ENCODE measurements at regions not wholly inside any gene's neighbourhood (a gene's known extent, or its start where the extent isn't known, plus 50 kb on each side); places are given as distances from the start of the nearest gene placed in this dataset.

DNA sequence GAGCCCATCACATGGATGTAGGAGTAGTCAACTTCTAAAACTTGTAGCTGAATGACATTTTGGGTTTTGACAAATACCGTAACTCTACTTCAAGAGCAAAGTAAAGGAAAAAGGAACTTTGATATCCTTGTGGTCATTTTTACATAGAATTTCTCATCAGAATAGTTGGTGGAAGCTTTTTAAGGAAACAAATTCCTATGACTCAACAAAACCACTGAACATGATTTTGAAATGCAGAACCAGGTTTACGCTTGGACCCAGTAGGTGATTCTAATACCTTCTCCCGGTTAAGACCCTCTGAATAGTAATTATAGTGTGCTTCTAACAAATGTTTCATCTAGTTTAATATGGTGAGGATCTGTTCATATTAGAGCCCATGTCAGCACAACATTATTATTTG, 307.8 kb downstream of the GPR37 start:
- Histone ChIP-seq H3K4me3 (no peak overlapping the region), H3K4me1 (ENCODE audit: insufficient read depth) (no peaks in the 10 kb centered on the region), H3K9me2 (ENCODE audit: insufficient read depth) (no peaks in the 10 kb centered on the region), H3K79me2 (replicated peaks; ENCODE audit: insufficient read depth) (no peaks in the 10 kb centered on the region), H4K20me1 (replicated peaks; ENCODE audit: insufficient read depth) (no peaks in the 10 kb centered on the region), H3F3A (replicated peaks; ENCODE audit: low read depth) (no peaks in the 10 kb centered on the region), H3K4me2 (no peak overlapping the region), H3K27ac (ENCODE audit: low read depth) (no peak overlapping the region), H3K36me3 (ENCODE audit: insufficient read depth) (no peaks in the 10 kb centered on the region), H3K27me3 (ENCODE audit: insufficient read depth) (no peaks in the 10 kb centered on the region), H2AFZ (no peak overlapping the region)
- H3K4me3 Mint-ChIP-seq, result no peak overlapping the region
- TF ChIP-seq, protein P1, sequence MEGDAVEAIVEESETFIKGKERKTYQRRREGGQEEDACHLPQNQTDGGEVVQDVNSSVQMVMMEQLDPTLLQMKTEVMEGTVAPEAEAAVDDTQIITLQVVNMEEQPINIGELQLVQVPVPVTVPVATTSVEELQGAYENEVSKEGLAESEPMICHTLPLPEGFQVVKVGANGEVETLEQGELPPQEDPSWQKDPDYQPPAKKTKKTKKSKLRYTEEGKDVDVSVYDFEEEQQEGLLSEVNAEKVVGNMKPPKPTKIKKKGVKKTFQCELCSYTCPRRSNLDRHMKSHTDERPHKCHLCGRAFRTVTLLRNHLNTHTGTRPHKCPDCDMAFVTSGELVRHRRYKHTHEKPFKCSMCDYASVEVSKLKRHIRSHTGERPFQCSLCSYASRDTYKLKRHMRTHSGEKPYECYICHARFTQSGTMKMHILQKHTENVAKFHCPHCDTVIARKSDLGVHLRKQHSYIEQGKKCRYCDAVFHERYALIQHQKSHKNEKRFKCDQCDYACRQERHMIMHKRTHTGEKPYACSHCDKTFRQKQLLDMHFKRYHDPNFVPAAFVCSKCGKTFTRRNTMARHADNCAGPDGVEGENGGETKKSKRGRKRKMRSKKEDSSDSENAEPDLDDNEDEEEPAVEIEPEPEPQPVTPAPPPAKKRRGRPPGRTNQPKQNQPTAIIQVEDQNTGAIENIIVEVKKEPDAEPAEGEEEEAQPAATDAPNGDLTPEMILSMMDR (conservative IDR thresholded peaks at IDR 0.05; ENCODE audit: low read depth in 2 of 2), result no peak
- TF ChIP-seq POLR2AphosphoS5 (IDR thresholded peaks at IDR 0.05; ENCODE audit: low read depth) (no peak), ETS1 (IDR thresholded peaks at IDR 0.05) (no peak)
- DNase-seq (ENCODE audit: low spot score) (no peak), ATAC-seq (no peak)
- no peaks in the 10 kb centered on the region; the same call in 2 of the 3 replicates for H3K36me3 Mint-ChIP-seq (ENCODE audit: low read depth)
- no peaks in the 10 kb centered on the region for H3K27me3 Mint-ChIP-seq (ENCODE audit: insufficient read depth, low read depth, poor library complexity)
- H3K27ac Mint-ChIP-seq, result no peak overlapping the region
- no peaks in the 10 kb centered on the region for H3K9me3 Mint-ChIP-seq
- H3K4me1 Mint-ChIP-seq, result no peaks in the 10 kb centered on the region

GRCh38 chr7:124456286-124456685, 309.3 kb downstream of the GPR37 start:
- Mint-ChIP-seq H3K4me3 (no peak overlapping the region), H3K36me3 (ENCODE audit: low read depth) (no peaks in the 10 kb centered on the region; the same call in 2 of the 3 replicates), H3K4me1 (no peaks in the 10 kb centered on the region), H3K27ac (no peak overlapping the region), H3K9me3 (no peaks in the 10 kb centered on the region), H3K27me3 (ENCODE audit: insufficient read depth, low read depth, poor library complexity) (no peaks in the 10 kb centered on the region)
- Histone ChIP-seq H3K4me2 (no peak overlapping the region), H2AFZ (no peak overlapping the region), H3K36me3 (ENCODE audit: insufficient read depth) (no peaks in the 10 kb centered on the region), H3F3A (replicated peaks; ENCODE audit: low read depth) (no peaks in the 10 kb centered on the region), H4K20me1 (replicated peaks; ENCODE audit: insufficient read depth) (no peaks in the 10 kb centered on the region), H3K4me1 (ENCODE audit: insufficient read depth) (no peaks in the 10 kb centered on the region), H3K9me2 (ENCODE audit: insufficient read depth) (no peaks in the 10 kb centered on the region), H3K4me3 (no peak overlapping the region), H3K79me2 (replicated peaks; ENCODE audit: insufficient read depth) (no peaks in the 10 kb centered on the region), H3K27ac (ENCODE audit: low read depth) (no peak overlapping the region), H3K27me3 (ENCODE audit: insufficient read depth) (no peaks in the 10 kb centered on the region)
- ATAC-seq (no peak), DNase-seq (ENCODE audit: low spot score) (no peak)
- TF ChIP-seq NANOG (IDR thresholded peaks at IDR 0.05; ENCODE audit: borderline replicate concordance) (no peak), CREB1 (CRISPR knock-in tag; IDR thresholded peaks at IDR 0.05; ENCODE audit: low read depth) (no peak), EZH2phosphoT487 (IDR thresholded peaks at IDR 0.05; ENCODE audit: unreplicated experiment) (no peak), JUNB (IDR thresholded peaks at IDR 0.05; ENCODE audit: unreplicated experiment) (no peak), ZNF331 (CRISPR knock-in tag; IDR thresholded peaks at IDR 0.05; ENCODE audit: low read depth) (no peak), EZH2 (IDR thresholded peaks at IDR 0.05; ENCODE audit: low read depth, unreplicated experiment) (no peak), ZNF114 (CRISPR knock-in tag; IDR thresholded peaks at IDR 0.05) (no peak), STAT1 (IDR thresholded peaks at IDR 0.05; ENCODE audit: unreplicated experiment) (no peak), ETS1 (IDR thresholded peaks at IDR 0.05) (no peak)
- TF ChIP-seq, protein P1 (conservative IDR thresholded peaks at IDR 0.05; ENCODE audit: low read depth in 2 of 2), result no peak

Data from GM23338 (cell line).